GM21381 (cell line): ENCODE measurements at regions not wholly inside any gene's neighbourhood (a gene's known extent, or its start where the extent isn't known, plus 50 kb on each side); places are given as distances from the start of the nearest gene placed in this dataset.

Source experiments
- ATAC-seq: cut with Tn5 transposase; IDR thresholded peaks from one replicate; pipeline ENCODE4 v1.9.1; 2021; ENCODE audit warnings: mild to moderate bottlenecking, moderate library complexity; ENCODE audit not compliant: unreplicated experiment

DNA sequence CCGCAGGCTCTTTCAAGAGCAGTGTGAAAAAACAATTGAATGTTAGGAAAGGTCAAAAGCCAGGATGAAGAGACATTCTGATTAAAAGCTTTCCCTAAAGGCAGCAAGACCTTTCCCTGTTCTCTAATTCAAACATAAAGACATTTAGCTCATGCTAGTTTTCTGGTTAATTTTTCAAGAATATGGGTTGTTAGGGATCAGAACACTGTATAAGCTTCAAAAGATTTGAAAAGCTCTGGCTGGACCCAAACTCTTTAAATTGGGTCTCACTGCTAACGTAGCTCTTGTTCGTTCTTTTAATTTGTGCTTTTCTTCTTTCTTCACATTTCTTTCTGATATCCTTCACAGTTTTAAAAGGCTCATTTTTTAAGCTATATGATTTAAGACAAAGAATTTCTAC, 877.0 kb downstream of the EFNB2 start:
- no peak for ATAC-seq

DNA sequence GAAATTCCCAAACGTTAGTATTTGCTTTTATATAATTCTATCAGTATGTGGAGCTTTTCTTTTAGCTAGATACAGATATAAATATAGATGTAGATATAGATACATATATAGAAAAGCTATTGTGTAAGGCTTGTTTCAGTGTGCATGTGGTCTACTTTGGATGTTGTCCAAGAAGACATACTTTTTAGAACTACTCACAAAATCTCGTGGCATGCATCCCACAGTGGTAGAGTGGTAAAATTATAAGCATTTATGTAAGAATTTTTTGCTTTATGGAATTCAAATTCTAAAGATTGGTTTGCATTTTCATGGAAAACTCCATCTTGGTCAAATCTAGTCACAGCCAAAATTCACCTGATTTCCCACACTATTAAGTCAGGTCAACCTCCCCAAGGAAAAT, 880.4 kb downstream of the EFNB2 start:
- ATAC-seq: no peak

DNA sequence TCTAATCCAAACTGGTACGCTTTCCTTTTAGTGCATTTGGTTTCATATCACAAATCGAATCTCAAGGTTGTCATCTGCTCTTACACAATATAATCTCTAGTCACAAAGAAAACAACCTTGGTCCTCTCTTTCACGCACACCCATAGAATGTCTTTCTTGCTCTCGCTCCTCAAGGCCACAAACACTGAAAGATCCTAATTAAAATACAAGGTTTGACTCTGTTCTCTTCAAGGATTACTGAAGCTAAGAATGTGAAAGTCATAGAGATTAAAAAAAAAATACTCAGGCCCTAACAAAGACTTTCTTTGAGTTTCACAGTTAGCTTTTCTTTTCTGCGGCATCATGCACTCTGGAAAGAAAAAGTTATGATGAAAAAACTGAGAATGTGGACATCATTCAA, 891.5 kb downstream of the EFNB2 start:
- ATAC-seq: no peak

DNA sequence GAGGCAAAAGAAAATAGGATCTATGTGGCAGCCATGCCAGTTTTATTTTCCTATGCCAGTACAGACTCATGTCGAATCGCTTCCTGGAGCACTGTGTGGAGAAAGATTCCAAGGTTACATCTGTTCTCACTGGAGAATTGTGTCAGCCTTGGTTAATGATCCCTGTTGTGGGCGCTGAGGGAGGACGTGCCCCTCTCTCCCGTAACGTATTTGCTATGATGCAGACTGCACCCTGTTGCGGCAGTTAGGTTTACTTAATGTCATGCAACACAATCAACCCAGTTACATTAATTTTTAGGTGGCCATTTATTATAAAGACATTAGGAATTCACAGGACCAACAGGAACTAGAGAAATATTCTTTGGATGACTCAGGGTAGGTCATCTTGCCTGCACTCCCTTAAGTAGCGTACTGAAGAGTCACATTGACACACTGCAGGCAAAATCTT, 892.9 kb downstream of the EFNB2 start:
- ATAC-seq: no peak

DNA sequence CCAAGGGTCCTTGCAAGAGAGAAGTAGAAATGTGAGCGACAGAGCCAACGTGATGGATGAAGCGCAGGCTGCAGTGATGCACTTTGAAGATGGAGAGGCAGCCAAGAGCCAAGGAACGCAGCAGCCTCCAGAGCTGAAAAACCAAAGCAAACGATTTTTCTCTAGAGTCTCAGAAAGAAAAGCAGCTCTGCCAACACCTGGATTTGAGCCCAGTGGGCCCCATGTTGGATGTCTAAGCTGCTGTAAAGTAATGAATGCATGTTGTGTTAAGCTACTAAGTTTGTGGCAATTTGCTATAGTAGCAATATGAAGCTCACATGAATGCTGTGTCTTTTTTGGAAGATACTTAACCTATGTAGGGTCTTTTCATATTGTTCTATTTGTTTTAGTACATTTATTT, 894.3 kb downstream of the EFNB2 start:
- ATAC-seq: no peak

DNA sequence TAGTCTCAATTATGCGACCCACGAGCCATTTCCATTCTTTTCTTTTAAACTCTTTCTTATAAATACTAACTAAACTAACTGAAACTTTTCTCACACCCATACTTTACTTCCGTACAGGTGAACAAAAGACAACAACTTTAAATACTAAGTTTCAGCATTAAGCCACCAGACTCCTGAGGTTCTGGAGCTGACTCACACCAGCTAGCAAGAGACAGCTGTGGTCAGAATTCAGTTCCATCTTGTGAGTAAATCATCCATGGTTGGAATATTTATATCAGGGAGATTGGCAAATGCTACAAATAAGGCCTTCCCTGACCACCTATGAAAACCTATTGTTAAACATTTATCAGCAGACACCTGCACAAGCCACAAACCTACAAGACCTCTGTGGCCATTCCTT, 897.0 kb downstream of the EFNB2 start:
- no peak for ATAC-seq

DNA sequence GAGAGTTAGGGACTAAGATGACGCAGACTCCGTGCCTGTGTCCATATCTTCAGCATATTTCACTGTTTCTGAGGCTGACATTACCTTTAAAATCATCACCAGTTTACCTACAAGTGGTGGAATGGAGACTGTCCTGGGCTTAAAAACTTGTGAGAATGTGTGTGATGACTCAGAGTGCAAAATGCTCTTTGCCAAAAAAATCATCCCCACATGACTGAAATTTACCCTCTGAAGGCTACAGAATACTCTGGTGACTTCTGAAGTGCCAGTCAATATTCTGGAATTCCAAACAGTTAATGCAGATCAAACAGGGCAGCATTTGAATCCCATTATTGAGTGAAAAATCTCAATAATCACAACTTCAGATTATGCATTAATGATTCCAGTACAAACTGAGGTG, 901.4 kb downstream of the EFNB2 start:
- ATAC-seq: no peak

DNA sequence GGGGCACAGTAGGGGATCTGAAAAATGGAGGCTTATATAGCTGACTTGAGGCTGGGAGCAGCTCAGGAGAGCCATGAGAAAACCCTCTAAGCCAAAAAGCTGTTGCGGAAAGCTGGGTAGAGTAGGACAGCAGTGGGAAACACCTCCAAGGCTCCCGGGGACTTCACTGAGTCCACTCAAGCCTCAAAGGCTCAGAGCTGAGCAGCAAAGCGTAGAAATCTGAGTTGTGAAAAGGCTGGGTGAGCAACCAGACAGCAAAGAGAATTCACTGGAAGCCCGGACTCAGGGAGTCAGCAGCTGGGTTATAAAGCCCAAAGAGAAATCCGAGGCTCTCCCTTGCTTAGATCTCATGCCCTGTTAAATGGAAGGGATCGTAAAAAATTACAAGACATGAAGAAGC, 905.0 kb downstream of the EFNB2 start:
- ATAC-seq: no peak

DNA sequence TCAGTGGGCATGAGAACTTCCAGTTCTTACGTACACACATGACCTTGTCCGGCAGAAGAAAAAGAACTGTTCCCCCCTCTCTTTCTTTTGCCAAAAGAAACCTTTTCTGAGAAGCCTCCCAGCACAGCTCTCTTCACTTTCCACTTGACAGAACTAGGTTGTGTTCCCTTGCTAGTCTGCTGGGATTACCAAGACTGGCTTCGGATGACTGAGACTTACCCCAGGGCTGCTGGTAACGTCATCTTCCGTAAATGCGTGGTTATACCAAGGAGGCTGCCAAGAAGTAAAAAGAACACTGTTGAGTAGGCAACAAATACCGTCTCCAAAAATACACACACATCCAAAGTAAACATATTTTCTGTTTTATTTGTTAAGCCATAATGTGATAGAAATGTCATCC, 908.2 kb downstream of the EFNB2 start:
- no peak for ATAC-seq

DNA sequence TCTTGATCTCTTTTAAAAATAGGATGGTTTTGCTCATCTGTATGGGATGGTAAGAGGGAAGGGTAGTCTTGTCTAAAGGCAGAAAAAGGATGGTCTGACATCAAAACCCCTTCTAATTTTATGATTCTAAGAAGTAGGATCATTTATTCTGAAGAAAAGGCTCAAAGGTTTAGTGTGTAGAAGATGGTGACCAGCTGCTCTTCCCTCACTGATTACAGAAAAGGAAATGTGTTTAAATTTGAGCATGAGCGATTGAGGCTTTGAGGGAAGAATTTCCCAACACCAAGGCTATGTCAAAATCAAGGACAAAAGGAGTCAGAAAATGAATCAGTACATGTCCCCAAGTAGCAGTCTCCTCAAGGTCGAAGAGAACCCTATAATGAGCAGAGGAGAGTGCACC, 909.8 kb downstream of the EFNB2 start:
- no peak for ATAC-seq

DNA sequence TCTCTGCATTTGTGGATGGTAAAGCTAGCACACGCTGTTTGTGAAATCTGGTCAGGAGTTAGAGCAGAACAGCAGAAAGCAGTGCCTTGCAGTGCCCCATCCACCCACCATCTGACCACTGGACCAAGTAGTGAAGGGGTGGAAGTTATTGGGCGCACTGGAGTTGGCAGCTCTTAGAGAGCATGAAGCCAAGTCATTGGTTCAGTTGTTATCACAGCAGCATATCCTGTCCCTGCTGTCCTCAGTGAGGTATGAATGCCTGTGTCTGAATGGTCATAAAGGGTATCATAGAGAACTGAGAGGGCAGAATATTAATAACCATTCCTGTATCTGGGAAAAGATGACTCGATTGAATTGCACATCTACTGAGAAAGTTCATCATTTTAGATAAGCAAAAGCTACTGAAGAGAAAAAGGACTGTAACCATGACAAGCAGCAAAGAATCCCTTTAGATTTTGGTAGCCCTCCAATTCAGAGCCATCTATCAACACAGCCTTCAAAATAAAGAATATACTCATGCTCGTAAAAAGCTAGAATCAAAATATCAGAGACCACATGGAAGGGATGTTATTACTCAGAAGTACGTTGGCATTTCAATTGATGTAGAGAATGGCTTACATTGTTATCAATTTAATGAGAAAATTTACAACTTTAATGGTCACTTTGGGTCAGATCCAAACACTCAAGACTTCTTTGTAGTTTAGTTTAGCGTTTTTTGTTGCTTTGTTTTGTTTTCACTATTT, 919.0 kb downstream of the EFNB2 start:
- no peak for ATAC-seq

DNA sequence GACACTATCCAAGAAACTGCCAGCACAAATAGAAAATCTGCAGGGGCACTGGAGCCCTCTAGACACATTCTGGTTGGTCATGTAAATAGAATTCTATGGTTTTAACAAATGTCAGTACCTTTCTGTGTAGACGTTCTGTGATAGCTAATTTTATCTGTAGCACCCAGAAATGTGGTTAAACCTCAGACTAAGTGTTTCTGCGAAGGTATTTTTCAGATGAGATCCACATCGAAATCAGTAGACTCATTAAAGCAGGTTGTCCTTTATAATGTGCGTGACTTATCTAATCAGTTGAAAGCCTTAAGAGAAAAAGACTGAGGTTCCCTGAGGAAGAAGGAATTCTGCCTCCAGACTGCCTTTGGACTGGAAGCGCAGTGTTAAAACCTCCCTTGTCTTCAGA, 922.9 kb downstream of the EFNB2 start:
- no peak for ATAC-seq

DNA sequence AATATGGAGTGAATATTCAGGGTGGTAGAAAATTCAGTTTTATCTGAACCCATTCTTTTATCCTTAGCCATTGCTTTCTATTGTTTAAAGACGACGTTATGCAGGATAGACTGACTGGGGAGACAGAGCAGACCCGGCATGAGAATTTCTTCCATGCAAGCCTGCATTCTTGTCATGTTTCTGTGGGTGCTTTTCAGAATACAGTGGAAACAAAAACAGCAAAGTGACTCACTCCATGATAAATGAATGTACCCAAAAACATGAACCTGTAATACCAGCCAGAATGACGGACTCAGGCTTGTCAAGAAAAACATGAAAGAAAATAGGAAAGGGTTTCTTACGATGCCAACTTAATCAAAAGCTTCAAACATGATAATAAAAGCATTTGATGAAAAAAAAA, 924.0 kb downstream of the EFNB2 start:
- ATAC-seq: no peak

DNA sequence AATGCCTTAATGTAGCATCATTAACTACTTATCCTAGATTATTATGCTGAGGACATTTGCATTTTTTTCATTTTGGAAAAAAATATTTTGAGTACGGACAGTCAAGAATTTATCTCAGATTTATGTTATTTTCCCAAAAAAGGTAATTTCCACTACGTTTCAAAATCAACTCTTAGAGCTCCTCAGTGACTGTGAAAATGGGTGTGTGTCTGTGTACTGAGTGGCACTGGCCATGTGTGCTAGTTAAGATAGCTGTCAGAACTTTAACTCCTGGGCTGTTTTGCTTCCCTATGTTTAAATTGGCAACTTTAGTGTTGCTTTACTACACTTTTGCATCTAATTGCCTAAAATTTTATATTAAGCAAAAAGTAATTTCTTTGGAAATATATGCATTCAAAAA, 927.4 kb downstream of the EFNB2 start:
- no peak for ATAC-seq

DNA sequence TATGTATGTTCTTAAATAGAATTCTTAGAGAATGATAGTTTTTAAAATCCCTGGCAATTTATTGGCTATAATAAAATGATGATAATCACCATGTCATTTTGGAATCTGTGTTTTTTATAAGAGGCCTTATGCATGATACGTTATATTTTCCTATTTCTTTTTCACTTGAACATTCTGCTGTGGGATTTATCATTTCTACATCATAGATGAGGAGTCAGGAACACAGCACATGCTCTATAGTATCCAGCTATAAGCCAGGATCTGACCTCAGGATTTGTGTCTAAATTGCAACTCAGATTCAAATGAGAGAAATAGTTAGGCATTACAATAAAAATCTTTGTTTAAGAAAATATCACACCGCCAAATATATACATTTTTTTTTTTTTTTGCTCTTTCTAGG, 928.0 kb downstream of the EFNB2 start:
- ATAC-seq: no peak

DNA sequence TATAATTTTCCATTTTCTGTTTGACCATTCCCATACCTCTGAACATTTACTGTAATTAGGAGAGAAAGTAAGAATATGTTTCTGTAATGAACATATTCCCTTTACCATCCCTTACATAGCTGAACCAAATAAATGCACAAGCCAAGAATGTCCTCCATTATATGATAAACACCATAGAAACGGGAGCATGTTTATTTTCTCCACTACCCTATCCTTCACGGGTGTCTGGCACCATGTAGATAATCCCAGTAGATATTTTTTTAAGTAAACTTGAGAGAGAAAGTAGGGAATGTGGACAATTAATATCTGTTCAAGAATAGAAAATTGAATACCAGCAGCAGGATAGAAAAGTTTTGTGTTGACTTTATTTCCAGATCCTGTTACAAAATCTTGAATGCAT, 928.4 kb downstream of the EFNB2 start:
- no peak for ATAC-seq

DNA sequence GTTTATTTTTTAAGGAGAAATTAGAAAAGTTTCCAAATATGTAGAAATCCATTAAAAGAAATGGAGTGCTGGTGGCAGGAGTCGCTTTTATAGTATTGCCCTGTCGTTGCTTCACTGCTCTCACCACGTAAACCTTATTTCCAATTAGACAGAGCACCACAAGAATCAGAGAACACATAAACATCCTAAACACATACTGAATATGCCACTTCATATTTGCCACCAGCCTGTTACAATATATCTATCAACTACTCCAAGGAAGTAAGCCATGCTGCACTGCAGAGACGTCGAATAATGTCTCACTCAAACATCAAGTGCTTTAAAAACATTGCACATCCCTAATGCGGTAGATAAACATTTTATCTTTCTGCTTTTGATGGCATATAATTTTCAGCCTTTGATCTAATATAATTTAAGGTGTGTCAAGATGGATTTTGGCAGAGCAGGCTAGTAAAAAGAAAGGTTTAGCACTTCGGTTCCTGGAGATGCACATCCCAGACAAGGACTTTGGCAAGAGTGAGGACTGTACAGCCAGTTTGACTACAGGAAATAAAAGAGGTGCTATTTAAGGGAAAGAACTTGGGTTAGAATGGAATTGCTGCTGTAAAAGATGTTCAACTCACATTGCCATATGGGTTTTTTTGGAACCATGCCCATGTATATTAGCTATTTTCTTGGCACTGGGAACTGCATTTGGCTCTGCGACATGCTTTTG, 932.3 kb downstream of the EFNB2 start:
- no peak for ATAC-seq

DNA sequence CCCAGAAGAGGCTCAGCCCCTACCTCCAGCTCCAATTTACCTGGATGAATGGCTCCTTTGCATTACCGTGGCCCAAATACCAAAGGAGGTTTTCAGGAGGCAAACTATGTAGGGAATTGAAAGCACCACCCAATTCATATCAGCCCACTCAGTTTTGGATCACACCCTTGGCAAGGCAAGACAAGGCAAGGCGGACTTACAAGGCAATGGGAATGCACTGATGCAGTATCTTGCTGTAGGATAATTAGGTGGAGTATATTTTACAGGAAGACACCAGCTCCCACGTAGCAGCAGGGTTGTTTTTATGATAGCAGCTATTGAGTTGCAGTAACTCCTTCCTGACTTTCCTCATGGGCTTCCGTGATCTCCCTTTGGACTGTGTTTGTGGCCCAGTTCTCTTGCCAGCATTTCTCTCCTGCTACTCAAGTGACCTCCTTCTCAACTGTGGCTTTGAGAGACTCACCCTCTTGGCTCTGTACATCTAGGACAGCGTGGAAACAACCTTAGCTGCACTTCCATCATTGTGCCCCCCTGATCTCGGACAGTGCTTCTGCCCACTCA, 935.9 kb downstream of the EFNB2 start:
- no peak for ATAC-seq

DNA sequence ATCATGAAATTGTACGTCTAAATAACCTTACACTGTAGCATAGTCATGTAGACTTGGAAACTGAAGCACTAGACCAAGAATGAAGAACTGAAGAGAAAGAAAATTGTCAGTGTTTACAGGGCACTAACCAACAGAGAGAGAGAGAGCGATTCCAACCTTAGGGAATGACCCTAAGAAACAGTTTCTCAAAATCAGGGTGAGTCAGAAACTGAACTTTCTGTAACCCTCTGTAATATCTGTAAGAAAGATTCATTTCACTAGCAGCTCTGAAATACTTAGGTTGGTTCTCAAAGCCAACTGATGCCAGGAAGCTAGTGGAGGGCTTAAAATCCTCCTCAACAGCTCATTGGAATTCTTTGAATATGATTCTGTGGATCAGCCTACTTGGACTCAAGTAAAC, 936.9 kb downstream of the EFNB2 start:
- ATAC-seq: no peak

DNA sequence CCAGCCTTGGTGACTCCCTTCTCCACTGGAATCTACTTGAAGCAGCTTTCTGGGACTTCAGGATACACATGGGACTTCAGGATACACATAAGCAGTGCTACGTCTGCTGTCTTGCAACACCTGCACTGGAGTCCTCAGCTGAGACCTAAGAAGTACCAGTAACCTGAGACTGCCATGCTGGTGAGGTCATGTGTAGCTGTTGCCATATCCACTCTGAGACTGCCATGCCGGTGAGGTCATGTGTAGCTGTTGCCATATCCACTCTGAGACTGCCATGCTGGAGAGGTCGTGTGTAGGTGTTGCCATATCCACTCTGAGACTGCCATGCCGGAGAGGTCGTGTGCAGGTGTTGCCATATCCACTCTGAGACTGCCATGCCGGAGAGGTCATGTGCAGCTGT, 937.9 kb downstream of the EFNB2 start:
- no peak for ATAC-seq

DNA sequence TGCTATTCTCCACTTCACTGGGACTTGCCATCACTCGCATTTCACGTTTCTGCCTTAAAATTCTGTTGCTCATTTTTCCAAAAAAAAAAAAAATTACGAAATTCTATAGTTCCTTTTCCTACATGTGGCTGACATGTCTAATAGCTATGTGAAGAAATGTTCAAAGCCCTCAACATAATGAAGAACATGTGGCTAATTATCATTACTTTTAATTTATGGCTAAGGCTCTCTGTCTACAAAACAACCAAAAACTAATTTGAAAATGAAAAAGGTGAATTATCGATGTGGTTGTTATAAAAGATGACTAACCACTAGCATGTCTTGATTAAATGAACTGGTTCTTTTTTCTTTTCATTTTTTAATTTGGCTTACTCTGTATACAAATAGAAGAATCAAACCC, 940.0 kb downstream of the EFNB2 start:
- ATAC-seq: no peak

DNA sequence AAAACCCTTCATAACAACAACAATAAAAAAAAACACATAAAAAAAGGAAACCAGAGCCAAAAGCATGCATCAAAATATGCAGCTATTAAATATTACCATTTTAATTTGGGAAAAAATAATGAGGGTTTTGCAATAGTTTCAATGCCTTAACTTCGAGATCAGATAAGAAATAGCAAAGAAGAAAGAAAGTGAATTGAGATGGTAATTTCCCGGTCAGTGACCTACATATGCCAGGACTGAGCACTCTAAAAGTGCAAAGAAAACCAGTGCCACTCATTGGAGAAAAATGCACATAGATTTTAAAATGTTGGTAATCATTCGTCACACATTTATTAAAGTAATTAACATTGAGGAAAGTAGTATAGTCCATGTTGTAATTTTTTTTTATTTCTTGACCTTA, 944.2 kb downstream of the EFNB2 start:
- no peak for ATAC-seq
